ENCODE measurements at regions not wholly inside any gene's neighbourhood (a gene's known extent, or its start where the extent isn't known, plus 50 kb on each side); places are given as distances from the start of the nearest gene placed in this dataset.

DNA sequence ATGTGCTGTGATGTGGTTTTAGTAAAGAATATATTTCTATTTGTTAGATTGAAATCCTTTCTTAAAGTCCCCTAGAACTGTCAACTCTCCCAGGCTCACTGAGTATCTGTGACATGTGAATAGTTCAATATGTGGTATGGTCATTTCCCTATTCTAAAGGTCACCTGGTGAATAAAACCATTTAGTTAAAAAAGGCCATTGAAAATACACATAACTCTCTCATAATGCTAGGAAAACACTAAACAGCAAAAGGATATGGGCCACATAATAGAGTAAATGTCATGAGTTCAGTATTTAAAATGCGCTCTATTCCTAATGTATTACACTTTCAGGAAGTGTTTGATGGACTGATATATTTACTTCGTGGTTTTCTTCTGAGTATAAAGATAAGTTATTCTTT lies 420.9 kb upstream of the JAG1 start:
- TF ChIP-seq POLR2AphosphoS5 (IDR thresholded peaks at IDR 0.05; ENCODE audit: low read depth, low read length) = no peak
- TF ChIP-seq TAF1 (IDR thresholded peaks at IDR 0.05; ENCODE audit: borderline replicate concordance, insufficient read depth, low read length) = no peak
- no peak for TF ChIP-seq FOXP2 (optimal IDR thresholded peaks at IDR 0.05; ENCODE audit: borderline replicate concordance, extremely low read depth, extremely low read length, insufficient read depth)

DNA sequence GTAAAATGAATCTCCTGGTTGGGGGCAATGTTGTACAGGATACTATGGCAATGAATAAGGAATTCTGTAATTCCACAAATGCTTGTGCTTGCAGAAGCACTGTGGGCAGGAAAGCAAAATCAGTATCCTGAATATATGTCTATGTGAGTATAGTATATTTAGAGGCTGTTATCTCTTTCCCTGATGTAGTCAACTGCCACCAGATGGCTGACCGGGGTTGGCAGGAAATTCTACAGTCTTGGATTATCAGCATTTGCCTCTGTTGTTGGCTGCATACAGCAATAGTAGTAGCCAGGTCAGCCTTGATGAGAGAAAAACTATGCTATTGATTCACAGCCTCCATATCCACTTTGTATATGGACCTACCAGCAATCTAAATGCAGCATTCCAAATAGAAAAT lies 425.1 kb upstream of the JAG1 start:
- TF ChIP-seq FOXP2 (optimal IDR thresholded peaks at IDR 0.05; ENCODE audit: borderline replicate concordance, extremely low read depth, extremely low read length, insufficient read depth) = no peak

DNA sequence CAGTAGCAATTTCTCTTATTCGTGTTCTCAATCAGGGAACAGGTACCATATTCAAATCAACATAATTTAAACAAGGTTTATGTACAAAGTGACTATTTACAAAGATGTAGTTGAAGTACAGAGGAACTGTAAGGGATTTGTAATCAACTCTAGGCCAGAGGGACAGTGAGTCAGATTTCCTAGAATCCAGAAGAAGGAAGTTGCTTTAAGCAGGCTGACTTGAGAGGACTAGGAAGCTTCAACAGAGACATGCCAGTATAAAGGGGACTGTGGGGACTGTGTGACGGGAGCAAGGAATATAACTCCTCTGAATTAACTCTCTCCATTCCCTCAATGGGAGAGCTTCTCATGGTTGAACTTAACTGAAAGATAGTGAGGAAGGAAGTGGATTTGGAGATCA lies 427.4 kb upstream of the JAG1 start:
- TF ChIP-seq SIN3A (IDR thresholded peaks at IDR 0.05; ENCODE audit: borderline replicate concordance, insufficient read depth, low read length) (no peak), FOXP2 (optimal IDR thresholded peaks at IDR 0.05; ENCODE audit: borderline replicate concordance, extremely low read depth, extremely low read length, insufficient read depth) (no peak), TAF1 (IDR thresholded peaks at IDR 0.05; ENCODE audit: borderline replicate concordance, insufficient read depth, low read length) (no peak), POLR2AphosphoS5 (IDR thresholded peaks at IDR 0.05; ENCODE audit: low read depth, low read length) (no peak)
- TF ChIP-seq, protein P1, sequence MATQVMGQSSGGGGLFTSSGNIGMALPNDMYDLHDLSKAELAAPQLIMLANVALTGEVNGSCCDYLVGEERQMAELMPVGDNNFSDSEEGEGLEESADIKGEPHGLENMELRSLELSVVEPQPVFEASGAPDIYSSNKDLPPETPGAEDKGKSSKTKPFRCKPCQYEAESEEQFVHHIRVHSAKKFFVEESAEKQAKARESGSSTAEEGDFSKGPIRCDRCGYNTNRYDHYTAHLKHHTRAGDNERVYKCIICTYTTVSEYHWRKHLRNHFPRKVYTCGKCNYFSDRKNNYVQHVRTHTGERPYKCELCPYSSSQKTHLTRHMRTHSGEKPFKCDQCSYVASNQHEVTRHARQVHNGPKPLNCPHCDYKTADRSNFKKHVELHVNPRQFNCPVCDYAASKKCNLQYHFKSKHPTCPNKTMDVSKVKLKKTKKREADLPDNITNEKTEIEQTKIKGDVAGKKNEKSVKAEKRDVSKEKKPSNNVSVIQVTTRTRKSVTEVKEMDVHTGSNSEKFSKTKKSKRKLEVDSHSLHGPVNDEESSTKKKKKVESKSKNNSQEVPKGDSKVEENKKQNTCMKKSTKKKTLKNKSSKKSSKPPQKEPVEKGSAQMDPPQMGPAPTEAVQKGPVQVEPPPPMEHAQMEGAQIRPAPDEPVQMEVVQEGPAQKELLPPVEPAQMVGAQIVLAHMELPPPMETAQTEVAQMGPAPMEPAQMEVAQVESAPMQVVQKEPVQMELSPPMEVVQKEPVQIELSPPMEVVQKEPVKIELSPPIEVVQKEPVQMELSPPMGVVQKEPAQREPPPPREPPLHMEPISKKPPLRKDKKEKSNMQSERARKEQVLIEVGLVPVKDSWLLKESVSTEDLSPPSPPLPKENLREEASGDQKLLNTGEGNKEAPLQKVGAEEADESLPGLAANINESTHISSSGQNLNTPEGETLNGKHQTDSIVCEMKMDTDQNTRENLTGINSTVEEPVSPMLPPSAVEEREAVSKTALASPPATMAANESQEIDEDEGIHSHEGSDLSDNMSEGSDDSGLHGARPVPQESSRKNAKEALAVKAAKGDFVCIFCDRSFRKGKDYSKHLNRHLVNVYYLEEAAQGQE (IDR thresholded peaks at IDR 0.05; ENCODE audit: insufficient read depth in 1 of 2, low read depth in 2 of 2, low read length in 2 of 2) = no peak

DNA sequence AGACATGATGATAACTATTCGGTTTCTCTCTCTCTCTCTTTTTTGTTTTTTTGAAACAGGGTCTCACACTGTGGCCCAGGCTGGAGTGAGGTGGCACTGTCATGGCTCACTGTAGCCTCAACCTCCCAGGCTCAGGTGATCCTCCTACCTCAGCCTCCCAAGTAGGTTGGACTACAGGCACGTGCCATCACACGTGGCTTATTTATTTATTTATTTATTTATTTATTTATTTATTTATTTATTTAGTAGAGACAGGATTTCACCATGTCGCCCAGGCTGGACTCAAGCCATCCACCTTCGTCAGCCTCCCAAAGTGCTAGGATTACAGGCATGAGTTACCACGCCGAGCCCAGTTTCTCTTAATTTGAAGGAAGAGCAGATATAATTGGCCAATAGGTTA lies 427.9 kb upstream of the JAG1 start:
- TF ChIP-seq SIN3A (IDR thresholded peaks at IDR 0.05; ENCODE audit: borderline replicate concordance, insufficient read depth, low read length) (no peak), POLR2AphosphoS5 (IDR thresholded peaks at IDR 0.05; ENCODE audit: low read depth, low read length) (no peak), TAF1 (IDR thresholded peaks at IDR 0.05; ENCODE audit: borderline replicate concordance, insufficient read depth, low read length) (no peak), FOXP2 (optimal IDR thresholded peaks at IDR 0.05; ENCODE audit: borderline replicate concordance, extremely low read depth, extremely low read length, insufficient read depth) (no peak)
- TF ChIP-seq, protein P1 (IDR thresholded peaks at IDR 0.05; ENCODE audit: insufficient read depth in 1 of 2, low read depth in 2 of 2, low read length in 2 of 2) = no peak

DNA sequence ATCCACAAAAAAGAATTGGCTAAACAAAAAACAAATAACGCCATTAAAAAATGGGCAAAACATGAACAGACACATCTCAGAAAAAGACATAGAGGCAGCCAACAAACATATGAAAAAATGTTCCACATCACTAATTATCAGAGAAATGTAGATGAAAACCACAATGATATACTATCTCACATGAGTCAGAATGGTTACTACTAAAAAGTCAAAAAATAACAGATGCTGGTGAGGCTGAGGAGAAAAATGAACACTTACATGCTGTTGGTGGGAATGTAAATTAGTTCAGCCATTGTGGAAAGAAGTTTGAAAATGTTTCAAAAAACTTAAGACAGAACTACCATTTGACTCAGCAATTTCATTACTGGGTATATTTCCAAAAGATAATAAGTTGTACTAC lies 430.1 kb upstream of the JAG1 start:
- TF ChIP-seq POLR2AphosphoS5 (IDR thresholded peaks at IDR 0.05; ENCODE audit: low read depth, low read length) = no peak
- TF ChIP-seq TAF1 (IDR thresholded peaks at IDR 0.05; ENCODE audit: borderline replicate concordance, insufficient read depth, low read length) = no peak
- TF ChIP-seq, protein P1 (IDR thresholded peaks at IDR 0.05; ENCODE audit: insufficient read depth in 1 of 2, low read depth in 2 of 2, low read length in 2 of 2) = no peak
- TF ChIP-seq FOXP2 (optimal IDR thresholded peaks at IDR 0.05; ENCODE audit: borderline replicate concordance, extremely low read depth, extremely low read length, insufficient read depth) = no peak
- no peak for TF ChIP-seq SIN3A (IDR thresholded peaks at IDR 0.05; ENCODE audit: borderline replicate concordance, insufficient read depth, low read length)

DNA sequence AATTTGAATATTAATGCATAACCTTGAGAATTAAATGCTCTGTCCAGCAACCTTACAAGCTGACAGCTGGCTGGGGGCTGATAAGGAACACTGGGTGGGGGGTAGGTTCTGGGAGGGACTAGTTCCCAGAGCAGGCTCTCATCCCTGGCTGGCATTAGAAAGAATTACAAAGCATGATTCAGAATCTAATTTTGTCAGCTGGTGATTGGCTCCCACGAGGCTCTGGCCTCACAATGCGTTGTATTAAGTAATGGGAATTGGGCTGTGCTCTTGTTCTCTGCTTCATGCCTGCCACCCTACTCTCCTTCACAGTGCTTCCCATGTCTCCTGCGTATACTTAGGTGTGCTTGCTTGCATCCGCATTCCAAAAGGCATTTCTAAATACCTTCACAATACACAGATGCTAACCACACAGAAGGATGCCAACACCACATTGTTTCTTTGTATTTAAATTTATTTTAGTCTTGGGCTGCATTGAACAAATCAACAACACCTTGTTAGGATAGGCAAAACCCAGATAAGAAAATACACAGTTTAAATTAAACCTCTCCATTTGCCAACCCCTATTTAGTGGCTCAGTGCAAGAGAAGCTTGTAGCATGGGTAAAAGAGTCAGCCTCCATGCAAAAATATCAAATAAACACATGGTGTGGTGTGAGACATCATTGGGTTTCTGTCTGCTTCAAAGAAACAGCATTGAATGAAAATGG lies 434.5 kb upstream of the JAG1 start:
- no peak for TF ChIP-seq TAF1 (IDR thresholded peaks at IDR 0.05; ENCODE audit: borderline replicate concordance, insufficient read depth, low read length)
- TF ChIP-seq, protein P1 (IDR thresholded peaks at IDR 0.05; ENCODE audit: insufficient read depth in 1 of 2, low read depth in 2 of 2, low read length in 2 of 2) = peak in 1 of 2 experiments; percentile 62; a peak in 2 of 4 replicates
